ENCODE measurements at regions not wholly inside any gene's neighbourhood (a gene's known extent, or its start where the extent isn't known, plus 50 kb on each side); places are given as distances from the start of the nearest gene placed in this dataset.

- TF ChIP-seq ZNF791 (tag by site-specific recombination; IDR thresholded peaks at IDR 0.05) (no peak), ZNF274 (IDR thresholded peaks at IDR 0.05; ENCODE audit: low read length) (no peak), ZNF274 (tag by site-specific recombination; IDR thresholded peaks at IDR 0.05; ENCODE audit: borderline replicate concordance) (no peak), CTCF (tag by site-specific recombination; IDR thresholded peaks at IDR 0.05) (no peak), WT1 (tag by site-specific recombination; IDR thresholded peaks at IDR 0.05) (no peak)
Observed at GRCh38 chr20:6679086-6679485, 88.4 kb upstream of the BMP2 start.
